Trophoblast cell (in vitro differentiated cells and primary cell): ENCODE measurements at regions not wholly inside any gene's neighbourhood (a gene's known extent, or its start where the extent isn't known, plus 50 kb on each side); places are given as distances from the start of the nearest gene placed in this dataset.

ENCODE experiments used
- DNase-seq, 2 donors: peaks; one replicate each; pipeline ENCODE4 v3.0.0-alpha.2; 2016
- H2AFZ ChIP-seq: 2 replicates; pipeline ENCODE4 v1.6.1; 2013; ENCODE audit warnings: low read length, moderate library complexity, mild to moderate bottlenecking; ENCODE audit not compliant: insufficient read depth, poor library complexity
- H2AK5ac ChIP-seq: 2 replicates; pipeline ENCODE4 v1.6.1; 2013; ENCODE audit warnings: mild to moderate bottlenecking, low read length
- H2BK120ac ChIP-seq: 2 replicates; pipeline ENCODE4 v1.6.1; 2013; ENCODE audit warnings: low read length, mild to moderate bottlenecking, moderate library complexity; ENCODE audit not compliant: insufficient read depth, poor library complexity
- H2BK12ac ChIP-seq: 2 replicates; pipeline ENCODE4 v1.6.1; 2013; ENCODE audit warnings: mild to moderate bottlenecking, low read length, moderate library complexity
- H2BK5ac ChIP-seq: 2 replicates; pipeline ENCODE4 v1.6.1; 2013; ENCODE audit warnings: low read length, low read depth, moderate library complexity, mild to moderate bottlenecking; ENCODE audit not compliant: poor library complexity
- H3K14ac ChIP-seq: 2 replicates; pipeline ENCODE4 v1.6.1; 2013; ENCODE audit warnings: mild to moderate bottlenecking, low read length
- H3K18ac ChIP-seq: 2 replicates; pipeline ENCODE4 v1.6.1; 2013; ENCODE audit warnings: mild to moderate bottlenecking, low read length
- H3K23ac ChIP-seq: 2 replicates; pipeline ENCODE4 v1.6.1; 2013; ENCODE audit warnings: low read length
- H3K27ac ChIP-seq: 2 replicates; pipeline ENCODE4 v1.5.1; 2013; ENCODE audit warnings: low read depth, mild to moderate bottlenecking, inconsistent platforms, low read length, moderate library complexity
- H3K27me3 ChIP-seq: 2 replicates; pipeline ENCODE4 v1.6.1; 2013; ENCODE audit warnings: inconsistent platforms, mild to moderate bottlenecking, low read length, moderate library complexity; ENCODE audit not compliant: insufficient read depth
- H3K36me3 ChIP-seq, 2 experiments: 1 replicate in 1 of 2; 2 replicates in 1 of 2; pipeline ENCODE4 v1.6.1; 2013; ENCODE audit warnings: low read length in 2 of 2, mild to moderate bottlenecking in 2 of 2, moderate library complexity in 1 of 2; ENCODE audit not compliant: insufficient read depth in 2 of 2, control insufficient read depth in 1 of 2
- H3K4ac ChIP-seq: 2 replicates; pipeline ENCODE4 v1.6.1; 2013; ENCODE audit warnings: low read depth, mild to moderate bottlenecking, low read length, moderate library complexity
- H3K4me1 ChIP-seq, 2 experiments: 1 replicate in 1 of 2; 2 replicates in 1 of 2; pipeline ENCODE4 v1.6.1; 2013; ENCODE audit warnings: low read length in 2 of 2, mild to moderate bottlenecking in 2 of 2, moderate library complexity in 1 of 2; ENCODE audit not compliant: insufficient read depth in 2 of 2, control insufficient read depth in 1 of 2
- H3K4me2 ChIP-seq: 2 replicates; pipeline ENCODE4 v1.6.1; 2013; ENCODE audit warnings: inconsistent platforms, mild to moderate bottlenecking, low read length, moderate library complexity
- H3K4me3 ChIP-seq: 2 replicates; pipeline ENCODE4 v1.5.1; 2013; ENCODE audit warnings: mild to moderate bottlenecking, low read depth, low read length, inconsistent platforms
- H3K79me1 ChIP-seq: one replicate; pipeline ENCODE4 v1.6.1; 2013; ENCODE audit warnings: low read length
- H3K79me2 ChIP-seq: 2 replicates; pipeline ENCODE4 v1.6.1; 2013; ENCODE audit warnings: low read length, mild to moderate bottlenecking; ENCODE audit not compliant: control insufficient read depth, insufficient read depth, poor library complexity
- H3K9ac ChIP-seq: 2 replicates; pipeline ENCODE4 v1.6.1; 2013; ENCODE audit warnings: mild to moderate bottlenecking, low read length
- H3K9me3 ChIP-seq: 2 replicates; pipeline ENCODE4 v1.6.1; 2013; ENCODE audit warnings: low read depth, mild to moderate bottlenecking, control low read depth, inconsistent platforms, low read length; ENCODE audit not compliant: insufficient read depth
- H4K12ac ChIP-seq: 2 replicates; pipeline ENCODE4 v1.6.1; 2013; ENCODE audit warnings: low read depth, mild to moderate bottlenecking, low read length, moderate library complexity
- H4K8ac ChIP-seq: 2 replicates; pipeline ENCODE4 v1.6.1; 2013; ENCODE audit warnings: low read depth, mild to moderate bottlenecking, low read length, moderate library complexity
- H4K91ac ChIP-seq: one replicate; pipeline ENCODE4 v1.6.1; 2013; ENCODE audit warnings: low read depth, mild to moderate bottlenecking, low read length, moderate library complexity
- WGBS: extraction: QIAGEN DNeasy Blood & Tissue Kit; methylation state at CpG from one replicate; pipeline ENCODE4 v1.1.7; 2013; ENCODE audit warnings: missing lambda C conversion rate; ENCODE audit not compliant: insufficient read length, insufficient coverage; ENCODE audit errors: extremely low coverage; 5-methylcytosine and 5-hydroxymethylcytosine counted together

GRCh38 chr7:48992816-48993215 is 68.5 kb downstream of the CDC14C start:
- H3K27ac ChIP-seq = no peak overlapping the region
- H3K14ac ChIP-seq = no peak overlapping the region
- no CpG with 5 or more reads among the region's 4 CpGs for WGBS

GRCh38 chr7:49001610-49002033 is 77.3 kb downstream of the CDC14C start:
- Histone ChIP-seq H2BK12ac (no peak overlapping the region), H2AK5ac (no peak overlapping the region), H3K9me3 (no peaks in the 10 kb centered on the region), H3K9ac (no peak overlapping the region), H3K4me2 (no peak overlapping the region), H3K27me3 (no peaks in the 10 kb centered on the region), H3K79me2 (no peaks in the 10 kb centered on the region), H3K4me1 (no peaks in the 10 kb centered on the region), H2BK5ac (no peak overlapping the region), H3K4ac (no peak overlapping the region), H3K23ac (no peak overlapping the region), H3K79me1 (no peaks in the 10 kb centered on the region), H3K14ac (no peak overlapping the region), H4K12ac (no peak overlapping the region), H2BK120ac (no peak overlapping the region), H3K36me3 (no peaks in the 10 kb centered on the region), H3K4me3 (no peak overlapping the region), H2AFZ (no peak overlapping the region), H4K91ac (no peak overlapping the region), H3K27ac (no peak overlapping the region), H4K8ac (no peak overlapping the region), H3K18ac (no peak overlapping the region)
- WGBS = no CpG with 5 or more reads among the region's 1 CpG
- peak; percentile 8 to 43 for DNase-seq

More at GRCh38 chr7:48992816-48993215, 68.5 kb downstream of the CDC14C start:
- no peaks in the 10 kb centered on the region for H3K79me2 ChIP-seq
- H3K79me1 ChIP-seq = no peaks in the 10 kb centered on the region
- no peak overlapping the region for H3K18ac ChIP-seq
- H4K91ac ChIP-seq = no peak overlapping the region
- H4K12ac ChIP-seq = no peak overlapping the region
- no peak overlapping the region for H3K4ac ChIP-seq
- no peaks in the 10 kb centered on the region for H3K9me3 ChIP-seq
- H2AFZ ChIP-seq = no peak overlapping the region
- H2BK120ac ChIP-seq = no peak overlapping the region
- DNase-seq = no peak
- no peak overlapping the region for H4K8ac ChIP-seq
- H3K4me1 ChIP-seq = no peaks in the 10 kb centered on the region
- no peaks in the 10 kb centered on the region for H3K36me3 ChIP-seq
- no peak overlapping the region for H2AK5ac ChIP-seq
- no peak overlapping the region for H3K4me3 ChIP-seq
- no peak overlapping the region for H2BK5ac ChIP-seq
- no peak overlapping the region for H3K23ac ChIP-seq
- H3K9ac ChIP-seq = no peak overlapping the region
- H2BK12ac ChIP-seq = no peak overlapping the region
- no peaks in the 10 kb centered on the region for H3K27me3 ChIP-seq
- H3K4me2 ChIP-seq = no peak overlapping the region

GRCh38 chr7:49010717-49011116 is 86.4 kb downstream of the CDC14C start:
- Histone ChIP-seq H2AFZ (no peak overlapping the region), H2BK120ac (no peak overlapping the region), H2BK5ac (no peak overlapping the region), H3K36me3 (no peaks in the 10 kb centered on the region), H3K79me2 (no peaks in the 10 kb centered on the region), H3K4me2 (no peak overlapping the region), H3K9ac (no peak overlapping the region), H2AK5ac (no peak overlapping the region), H4K8ac (no peak overlapping the region), H3K9me3 (no peaks in the 10 kb centered on the region), H4K12ac (no peak overlapping the region), H3K18ac (no peak overlapping the region), H3K4ac (no peak overlapping the region), H2BK12ac (no peak overlapping the region), H3K4me3 (no peak overlapping the region), H3K14ac (no peak overlapping the region), H3K79me1 (no peaks in the 10 kb centered on the region), H3K23ac (no peak overlapping the region), H3K27me3 (no peaks in the 10 kb centered on the region), H4K91ac (no peak overlapping the region), H3K27ac (no peak overlapping the region), H3K4me1 (no peaks in the 10 kb centered on the region)
- WGBS = no CpG with 5 or more reads among the region's 2 CpGs
- no peak for DNase-seq

DNA sequence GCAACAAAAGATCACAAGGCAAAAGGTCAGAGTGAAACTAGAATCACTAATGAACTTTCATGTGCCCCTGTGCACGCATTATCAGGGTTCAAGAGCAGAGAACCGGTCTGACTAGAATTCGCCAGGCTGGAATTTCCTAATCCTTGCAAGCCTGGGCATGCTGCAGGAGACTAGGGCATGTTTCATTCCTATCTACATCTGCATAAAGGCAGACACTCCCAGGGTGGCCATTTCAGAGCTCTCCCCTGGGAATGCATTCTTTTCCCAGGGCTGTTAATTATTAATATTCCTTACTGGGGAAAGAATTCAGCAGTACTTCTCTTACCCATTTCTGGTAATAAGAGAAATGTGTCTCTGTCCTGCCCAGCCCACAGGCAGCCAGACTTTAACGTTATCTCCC is 90.5 kb downstream of the CDC14C start:
- DNase-seq = no peak
- no peaks in the 10 kb centered on the region for H3K79me1 ChIP-seq
- no peak overlapping the region for H3K4me2 ChIP-seq
- no peak overlapping the region for H3K4ac ChIP-seq
- H2BK120ac ChIP-seq = no peak overlapping the region
- H4K8ac ChIP-seq = no peak overlapping the region
- H2BK12ac ChIP-seq = no peak overlapping the region
- H3K18ac ChIP-seq = no peak overlapping the region
- no peak overlapping the region for H3K23ac ChIP-seq
- H2AK5ac ChIP-seq = no peak overlapping the region
- H3K9ac ChIP-seq = no peak overlapping the region
- H3K9me3 ChIP-seq = no peaks in the 10 kb centered on the region
- WGBS = no CpG with 5 or more reads among the region's 4 CpGs
- no peak overlapping the region for H2BK5ac ChIP-seq
- no peak overlapping the region for H4K12ac ChIP-seq
- no peak overlapping the region for H2AFZ ChIP-seq
- H3K4me1 ChIP-seq = no peaks in the 10 kb centered on the region
- no peaks in the 10 kb centered on the region for H3K36me3 ChIP-seq
- no peak overlapping the region for H3K14ac ChIP-seq
- no peaks in the 10 kb centered on the region for H3K27me3 ChIP-seq
- no peak overlapping the region for H3K4me3 ChIP-seq
- H3K79me2 ChIP-seq = no peaks in the 10 kb centered on the region
- H3K27ac ChIP-seq = no peak overlapping the region
- no peak overlapping the region for H4K91ac ChIP-seq
